ENCODE measurements at regions not wholly inside any gene's neighbourhood (a gene's known extent, or its start where the extent isn't known, plus 50 kb on each side); places are given as distances from the start of the nearest gene placed in this dataset.

DNA sequence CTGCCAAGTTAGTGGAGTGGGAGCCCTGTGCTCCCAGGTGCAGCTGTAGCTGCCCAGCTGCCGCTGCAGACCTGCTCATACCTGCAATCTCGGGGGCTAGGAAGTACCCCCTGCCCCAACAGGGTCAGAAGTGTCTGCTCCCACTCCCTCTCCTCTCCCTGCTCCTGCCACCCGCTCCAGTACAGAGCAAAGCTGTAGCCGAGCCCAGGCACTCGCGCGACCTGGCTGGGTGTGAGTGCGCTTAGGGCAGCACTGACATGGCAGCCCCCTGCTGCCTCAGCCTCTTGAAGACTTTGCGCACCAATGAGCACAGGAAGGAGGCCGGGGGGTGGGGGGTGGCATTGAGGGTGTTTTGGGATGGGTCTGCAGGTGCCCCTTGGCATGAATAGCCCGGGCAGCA lies 1951.4 kb downstream of the SUCLG1 start:
- H3K36me3 ChIP-seq (ENCODE audit: control insufficient read depth in 2 of 2, insufficient read depth in 1 of 2, low read length in 2 of 2): no peaks in the 10 kb centered on the region
- no peak overlapping the region for H3K27ac ChIP-seq (ENCODE audit: extremely low read depth, low read depth, low read length)
- H3K4me3 ChIP-seq (ENCODE audit: low read depth, low read length): no peak overlapping the region
- CTCF ChIA-PET: no interaction called here
- no peaks in the 10 kb centered on the region for H3K9me3 ChIP-seq (ENCODE audit: control insufficient read depth, insufficient read depth, low read depth, low read length)
- H3K4me1 ChIP-seq (ENCODE audit: control insufficient read depth, insufficient read depth, low read length): no peaks in the 10 kb centered on the region
- TF ChIP-seq, protein P1, sequence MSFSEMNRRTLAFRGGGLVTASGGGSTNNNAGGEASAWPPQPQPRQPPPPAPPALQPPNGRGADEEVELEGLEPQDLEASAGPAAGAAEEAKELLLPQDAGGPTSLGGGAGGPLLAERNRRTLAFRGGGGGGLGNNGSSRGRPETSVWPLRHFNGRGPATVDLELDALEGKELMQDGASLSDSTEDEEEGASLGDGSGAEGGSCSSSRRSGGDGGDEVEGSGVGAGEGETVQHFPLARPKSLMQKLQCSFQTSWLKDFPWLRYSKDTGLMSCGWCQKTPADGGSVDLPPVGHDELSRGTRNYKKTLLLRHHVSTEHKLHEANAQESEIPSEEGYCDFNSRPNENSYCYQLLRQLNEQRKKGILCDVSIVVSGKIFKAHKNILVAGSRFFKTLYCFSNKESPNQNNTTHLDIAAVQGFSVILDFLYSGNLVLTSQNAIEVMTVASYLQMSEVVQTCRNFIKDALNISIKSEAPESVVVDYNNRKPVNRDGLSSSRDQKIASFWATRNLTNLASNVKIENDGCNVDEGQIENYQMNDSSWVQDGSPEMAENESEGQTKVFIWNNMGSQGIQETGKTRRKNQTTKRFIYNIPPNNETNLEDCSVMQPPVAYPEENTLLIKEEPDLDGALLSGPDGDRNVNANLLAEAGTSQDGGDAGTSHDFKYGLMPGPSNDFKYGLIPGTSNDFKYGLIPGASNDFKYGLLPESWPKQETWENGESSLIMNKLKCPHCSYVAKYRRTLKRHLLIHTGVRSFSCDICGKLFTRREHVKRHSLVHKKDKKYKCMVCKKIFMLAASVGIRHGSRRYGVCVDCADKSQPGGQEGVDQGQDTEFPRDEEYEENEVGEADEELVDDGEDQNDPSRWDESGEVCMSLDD (tag by site-specific recombination; IDR thresholded peaks at IDR 0.05): no peak
- TF ChIP-seq ZNF48 (tag by site-specific recombination; IDR thresholded peaks at IDR 0.05) (no peak), TSHZ1 (tag by site-specific recombination; IDR thresholded peaks at IDR 0.05; ENCODE audit: borderline replicate concordance) (no peak), BCL11A (tag by site-specific recombination; IDR thresholded peaks at IDR 0.05; ENCODE audit: low read depth) (no peak), ZNF704 (tag by site-specific recombination; IDR thresholded peaks at IDR 0.05) (no peak), ZBTB21 (tag by site-specific recombination; IDR thresholded peaks at IDR 0.05) (no peak), ZNF2 (tag by site-specific recombination; IDR thresholded peaks at IDR 0.05) (no peak), ZNF266 (tag by site-specific recombination; IDR thresholded peaks at IDR 0.05; ENCODE audit: low read depth) (no peak), ZNF624 (tag by site-specific recombination; IDR thresholded peaks at IDR 0.05) (no peak), FEZF1 (tag by site-specific recombination; IDR thresholded peaks at IDR 0.05) (no peak), ZNF768 (tag by site-specific recombination; IDR thresholded peaks at IDR 0.05) (no peak), EGR2 (tag by site-specific recombination; IDR thresholded peaks at IDR 0.05; ENCODE audit: low read depth) (no peak), ZNF792 (tag by site-specific recombination; IDR thresholded peaks at IDR 0.05) (no peak), BCL11B (tag by site-specific recombination; IDR thresholded peaks at IDR 0.05; ENCODE audit: low read depth) (no peak)
- TF ChIP-seq, protein P2, sequence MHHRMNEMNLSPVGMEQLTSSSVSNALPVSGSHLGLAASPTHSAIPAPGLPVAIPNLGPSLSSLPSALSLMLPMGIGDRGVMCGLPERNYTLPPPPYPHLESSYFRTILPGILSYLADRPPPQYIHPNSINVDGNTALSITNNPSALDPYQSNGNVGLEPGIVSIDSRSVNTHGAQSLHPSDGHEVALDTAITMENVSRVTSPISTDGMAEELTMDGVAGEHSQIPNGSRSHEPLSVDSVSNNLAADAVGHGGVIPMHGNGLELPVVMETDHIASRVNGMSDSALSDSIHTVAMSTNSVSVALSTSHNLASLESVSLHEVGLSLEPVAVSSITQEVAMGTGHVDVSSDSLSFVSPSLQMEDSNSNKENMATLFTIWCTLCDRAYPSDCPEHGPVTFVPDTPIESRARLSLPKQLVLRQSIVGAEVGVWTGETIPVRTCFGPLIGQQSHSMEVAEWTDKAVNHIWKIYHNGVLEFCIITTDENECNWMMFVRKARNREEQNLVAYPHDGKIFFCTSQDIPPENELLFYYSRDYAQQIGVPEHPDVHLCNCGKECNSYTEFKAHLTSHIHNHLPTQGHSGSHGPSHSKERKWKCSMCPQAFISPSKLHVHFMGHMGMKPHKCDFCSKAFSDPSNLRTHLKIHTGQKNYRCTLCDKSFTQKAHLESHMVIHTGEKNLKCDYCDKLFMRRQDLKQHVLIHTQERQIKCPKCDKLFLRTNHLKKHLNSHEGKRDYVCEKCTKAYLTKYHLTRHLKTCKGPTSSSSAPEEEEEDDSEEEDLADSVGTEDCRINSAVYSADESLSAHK (tag by site-specific recombination; IDR thresholded peaks at IDR 0.05): no peak
- TF ChIP-seq, protein P3, sequence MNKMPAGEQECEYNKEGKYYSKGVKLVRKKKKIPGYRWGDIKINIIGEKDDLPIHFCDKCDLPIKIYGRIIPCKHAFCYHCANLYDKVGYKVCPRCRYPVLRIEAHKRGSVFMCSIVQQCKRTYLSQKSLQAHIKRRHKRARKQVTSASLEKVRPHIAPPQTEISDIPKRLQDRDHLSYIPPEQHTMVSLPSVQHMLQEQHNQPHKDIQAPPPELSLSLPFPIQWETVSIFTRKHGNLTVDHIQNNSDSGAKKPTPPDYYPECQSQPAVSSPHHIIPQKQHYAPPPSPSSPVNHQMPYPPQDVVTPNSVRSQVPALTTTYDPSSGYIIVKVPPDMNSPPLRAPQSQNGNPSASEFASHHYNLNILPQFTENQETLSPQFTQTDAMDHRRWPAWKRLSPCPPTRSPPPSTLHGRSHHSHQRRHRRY (tag by site-specific recombination; IDR thresholded peaks at IDR 0.05): no peak
- POLR2A ChIA-PET: no interaction called here

Data from HEK293 (cell line).